CD4-positive, alpha-beta T cell treated with Interleukin-15 for 4 hours (primary cell): ENCODE measurements at regions not wholly inside any gene's neighbourhood (a gene's known extent, or its start where the extent isn't known, plus 50 kb on each side); places are given as distances from the start of the nearest gene placed in this dataset.

Source experiments
- DNase-seq: peaks from one replicate; pipeline ENCODE4 v3.0.0-alpha.2; 2020; ENCODE audit warnings: low spot score

- DNase-seq = no peak
Observed at GRCh38 chr12:97275728-97276590, 186.6 kb upstream of the RMST start.

- no peak for DNase-seq
Observed at GRCh38 chr12:97276661-97277429, 185.8 kb upstream of the RMST start.

- no peak for DNase-seq
Observed at GRCh38 chr12:97283297-97283696, 179.3 kb upstream of the RMST start.

DNA sequence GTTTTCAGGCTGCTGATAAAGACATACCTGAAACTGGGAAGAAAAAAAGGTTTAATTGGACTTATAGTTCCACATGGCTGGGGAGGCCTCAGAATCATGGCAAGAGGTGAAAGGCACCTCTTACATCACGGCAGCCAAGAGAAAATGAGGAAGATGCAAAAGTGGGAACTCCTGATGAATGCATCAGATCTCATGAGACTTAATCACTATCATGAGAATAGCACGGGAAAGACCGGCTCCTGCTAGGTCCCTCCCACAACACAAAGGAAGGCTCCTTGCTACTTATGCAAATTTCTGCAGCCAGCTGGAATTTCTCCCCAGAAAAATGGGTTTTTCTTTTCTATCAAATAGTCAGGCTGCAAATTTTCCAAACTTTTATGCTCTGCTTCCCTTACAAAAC is 174.1 kb upstream of the RMST start:
- DNase-seq = no peak

- DNase-seq = no peak
Observed at GRCh38 chr12:97292588-97292987, 170.0 kb upstream of the RMST start.

DNA sequence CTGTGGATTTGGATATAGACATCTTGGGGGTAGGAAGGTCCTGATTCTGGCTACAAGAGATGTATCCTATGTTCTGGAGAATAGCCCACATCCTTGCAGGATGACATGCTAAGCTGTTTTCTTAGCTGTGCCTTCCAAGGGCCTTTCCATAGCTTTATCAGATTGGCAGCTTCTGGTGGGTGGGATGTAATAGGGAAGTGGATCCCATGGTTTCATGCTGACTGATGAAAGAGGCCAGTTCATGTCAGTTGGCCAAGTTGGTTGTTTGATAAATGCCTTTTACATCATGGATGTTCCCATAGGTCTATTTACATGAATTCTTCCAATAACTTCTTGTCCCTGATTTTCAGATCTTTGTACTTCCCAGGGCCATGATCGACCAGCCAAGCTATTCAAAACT is 169.1 kb upstream of the RMST start:
- no peak for DNase-seq

DNA sequence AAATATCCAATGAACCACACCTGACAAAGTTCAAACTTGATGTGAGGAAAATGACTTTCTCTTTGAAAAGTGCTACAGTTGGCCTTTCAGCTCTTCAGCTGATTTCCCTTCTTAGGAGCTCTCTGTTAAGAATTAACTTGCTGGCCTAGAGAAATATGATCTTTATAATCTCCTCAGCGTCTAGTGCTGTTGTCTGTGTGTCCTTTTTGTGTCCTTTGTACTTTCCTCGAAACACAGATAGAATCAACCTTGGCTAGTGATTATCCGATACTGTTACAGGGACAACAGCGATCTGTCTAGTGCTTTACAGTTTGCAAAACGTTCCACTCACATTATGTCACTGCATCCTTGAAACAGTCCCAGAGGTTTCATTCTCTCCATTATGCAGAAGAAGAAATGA is 162.8 kb upstream of the RMST start:
- no peak for DNase-seq

- no peak for DNase-seq
Observed at GRCh38 chr12:97300431-97300830, 162.2 kb upstream of the RMST start.

DNA sequence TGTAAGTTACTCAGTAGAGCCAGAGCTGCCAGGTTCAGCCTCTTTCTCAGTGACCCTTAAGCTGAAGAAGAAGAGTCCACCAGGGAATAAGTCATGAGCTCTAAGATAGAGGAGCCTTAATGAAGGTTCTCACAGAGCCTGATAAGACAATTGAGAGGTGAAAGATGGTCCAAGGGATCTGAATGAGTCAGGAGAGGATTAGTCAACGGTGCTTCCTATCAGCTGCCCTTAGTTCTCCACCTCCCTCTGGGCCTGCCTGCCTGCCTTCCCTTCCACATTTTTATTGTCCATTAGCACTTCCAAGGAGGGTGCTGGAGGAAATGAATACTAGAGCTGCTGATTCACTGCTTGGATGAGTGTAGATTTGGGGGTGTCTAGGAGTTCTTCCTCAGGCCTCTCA is 161.7 kb upstream of the RMST start:
- no peak for DNase-seq

DNA sequence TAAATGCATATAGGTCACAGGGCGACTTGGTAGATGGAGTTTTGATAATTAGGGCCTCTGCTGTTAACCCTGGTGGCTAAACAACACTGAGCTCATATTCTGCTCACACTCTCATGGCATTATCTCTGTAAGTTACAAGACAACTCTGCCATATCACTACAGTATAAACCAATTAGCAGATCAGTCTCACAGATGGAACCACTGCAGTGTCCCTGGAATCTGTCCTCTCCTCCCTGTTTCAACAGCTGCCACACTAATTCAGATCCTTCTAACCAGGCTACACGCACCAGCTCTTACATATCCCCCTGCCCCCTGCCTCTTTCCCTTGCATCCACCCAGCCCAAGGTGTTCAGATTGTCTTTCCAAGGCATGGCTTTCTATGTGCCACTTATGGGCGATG is 161.0 kb upstream of the RMST start:
- no peak for DNase-seq

GRCh38 chr12:97305651-97306050 is 157.0 kb upstream of the RMST start:
- no peak for DNase-seq

GRCh38 chr12:97306147-97306546 is 156.5 kb upstream of the RMST start:
- DNase-seq = no peak

DNA sequence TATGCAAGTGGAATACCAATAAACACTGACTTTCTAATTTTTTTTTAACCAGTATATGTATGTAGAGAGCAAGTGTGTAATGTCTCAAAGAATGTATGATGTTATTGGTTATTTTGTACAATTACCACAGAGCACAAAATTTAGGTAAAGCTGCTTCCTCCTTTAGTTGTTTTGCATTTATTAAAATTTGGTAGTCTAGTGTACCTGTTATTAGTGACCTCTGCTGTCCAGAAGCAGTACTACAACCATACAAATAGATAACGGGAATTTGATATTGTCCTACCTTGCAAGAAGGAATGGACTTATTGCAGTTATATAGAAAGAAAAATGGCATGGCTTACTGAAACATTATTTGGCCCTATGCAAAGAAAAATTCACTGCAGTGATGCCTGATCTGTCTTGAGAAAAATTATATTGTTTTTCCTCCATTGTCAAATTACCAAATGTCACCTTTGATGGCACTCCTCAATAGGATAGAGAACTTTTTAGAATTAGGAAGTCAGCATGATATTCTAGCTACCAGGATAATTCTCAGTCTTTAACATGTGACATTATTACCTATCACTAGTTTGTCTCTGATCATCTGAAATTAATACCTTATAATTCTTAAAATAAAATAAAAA is 153.9 kb upstream of the RMST start:
- peak; percentile 55 for DNase-seq

DNA sequence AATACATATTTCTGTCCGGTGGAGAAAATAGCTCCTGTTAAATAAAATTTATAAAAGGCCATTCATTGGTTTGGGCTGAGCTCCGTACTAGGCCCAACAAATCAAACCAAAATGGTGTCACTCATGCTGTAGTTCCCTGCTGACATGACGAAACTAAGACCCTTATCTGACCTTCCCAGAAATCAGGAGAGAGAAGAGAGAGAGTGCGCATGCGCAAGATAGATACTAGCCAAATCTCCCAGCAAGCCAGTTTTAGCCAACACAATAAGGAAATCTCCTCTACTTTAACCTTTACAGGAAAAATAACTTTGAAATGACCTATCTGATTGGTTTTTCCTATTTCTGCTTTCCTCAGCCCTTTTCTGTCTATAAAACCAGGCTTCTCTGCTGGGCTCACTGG is 152.7 kb upstream of the RMST start:
- DNase-seq = no peak

GRCh38 chr12:97312570-97313135 is 150.0 kb upstream of the RMST start:
- no peak for DNase-seq

DNA sequence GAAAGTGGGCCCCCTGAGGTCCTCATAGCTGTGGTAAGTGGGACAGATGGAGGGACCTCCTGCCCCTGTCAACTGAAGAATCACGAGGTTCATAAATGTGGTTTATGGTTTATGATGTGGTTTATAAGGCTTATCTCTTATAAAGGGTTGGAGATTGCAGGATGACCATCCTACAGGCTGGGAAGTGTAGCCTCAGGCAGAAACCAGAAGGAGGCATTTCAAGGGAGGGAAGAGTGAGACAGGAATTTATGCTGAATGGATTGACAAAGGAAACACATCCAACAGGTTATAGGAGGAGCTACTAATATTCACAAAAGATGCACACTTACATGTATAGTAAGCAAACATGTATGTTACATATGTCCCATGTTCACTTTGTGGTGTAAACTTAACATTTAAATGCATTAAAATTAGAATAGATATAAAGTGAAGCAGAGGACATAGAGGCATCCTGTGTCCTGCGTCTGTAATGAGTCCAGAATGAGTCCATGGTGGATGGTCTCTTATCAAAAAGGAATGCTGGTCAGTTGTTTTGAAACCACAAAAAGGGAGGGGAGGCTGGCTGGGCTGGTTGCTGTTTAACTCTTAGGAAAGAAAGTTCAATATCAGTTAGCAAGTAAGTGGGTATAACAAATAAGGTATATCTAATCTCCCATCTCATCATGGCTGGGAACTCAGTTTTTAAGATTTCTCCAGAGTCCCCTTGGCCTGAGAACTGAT is 149.0 kb upstream of the RMST start:
- no peak for DNase-seq

GRCh38 chr12:97316321-97316720 is 146.3 kb upstream of the RMST start:
- DNase-seq = no peak

GRCh38 chr12:97321621-97322020 is 141.0 kb upstream of the RMST start:
- DNase-seq = no peak

DNA sequence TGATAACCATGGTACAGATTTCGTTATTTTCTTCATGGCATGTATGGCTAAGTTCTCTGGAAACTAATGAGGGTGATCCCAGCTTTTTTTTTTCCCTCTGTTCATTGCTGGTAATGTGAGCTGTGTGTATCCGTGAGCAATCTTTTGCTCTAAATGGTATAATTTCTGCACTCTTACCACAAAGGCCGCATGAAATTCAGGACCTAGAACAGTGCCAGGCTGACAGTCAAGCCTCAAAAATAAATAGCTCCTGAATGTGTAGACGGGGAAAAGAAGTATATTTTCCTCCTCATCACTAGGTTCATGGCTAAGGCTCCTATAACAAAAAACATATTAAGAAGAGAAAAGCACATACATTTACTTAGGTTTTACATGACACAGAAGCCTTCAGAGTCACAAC is 140.2 kb upstream of the RMST start:
- DNase-seq = no peak

- no peak for DNase-seq
Observed at GRCh38 chr12:97323154-97323553, 139.4 kb upstream of the RMST start.

GRCh38 chr12:97324471-97324870 is 138.1 kb upstream of the RMST start:
- no peak for DNase-seq

DNA sequence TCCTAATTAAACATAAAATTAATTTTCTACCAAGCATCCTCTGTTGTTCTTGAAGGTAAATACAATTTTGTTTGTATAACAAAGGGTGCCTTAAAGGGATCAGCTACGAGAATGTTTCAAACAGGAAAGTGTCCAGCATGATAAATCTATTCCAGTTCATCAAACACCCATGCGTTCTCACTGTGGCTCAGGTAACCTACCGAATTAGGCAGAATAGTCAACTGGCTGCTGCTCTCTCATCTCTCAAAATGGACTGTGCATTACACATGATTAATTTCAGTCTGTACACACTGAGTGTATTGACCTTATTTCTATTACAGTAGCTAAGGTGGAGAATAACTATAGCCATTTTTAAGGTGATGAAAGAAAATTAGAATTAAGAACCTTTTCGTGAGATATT is 127.5 kb upstream of the RMST start:
- no peak for DNase-seq
